NCI-H146 (cell line): ENCODE measurements at regions not wholly inside any gene's neighbourhood (a gene's known extent, or its start where the extent isn't known, plus 50 kb on each side); places are given as distances from the start of the nearest gene placed in this dataset.
"Not testable (repeated sequence)": the region's sequence is repeated elsewhere in the genome, so short reads cannot be mapped to it uniquely, and the experiment has no call there.

ENCODE experiments used
- DNase-seq: peaks from one replicate; lab custom pipeline; 2025; lab: John Stamatoyannopoulos, UW

GRCh38 chr6:112651239-112651638, 304.1 kb downstream of the RFPL4B start:
- DNase-seq: no peak

- DNase-seq: no peak
Measured at GRCh38 chr6:112659912-112660311, 312.8 kb downstream of the RFPL4B start.

DNA sequence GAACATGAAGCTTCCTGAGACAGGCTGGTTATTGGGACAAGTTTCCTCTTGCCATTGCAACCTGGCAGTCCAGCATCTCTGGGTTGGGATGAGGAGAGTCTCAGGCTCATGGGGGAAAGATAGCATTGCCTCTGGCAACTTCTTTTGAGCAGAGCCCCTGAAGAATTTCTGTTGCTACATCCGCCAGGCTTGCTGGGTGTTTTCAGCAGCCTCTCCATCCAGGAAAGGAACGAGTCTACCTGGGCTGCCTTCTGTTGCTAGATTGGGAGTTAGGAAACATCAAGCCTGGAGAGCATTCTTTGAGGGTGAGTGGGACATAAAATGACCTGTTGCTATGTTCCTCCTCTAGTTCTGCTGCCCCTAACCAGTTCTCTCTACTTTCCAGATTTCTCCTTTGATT, 313.5 kb downstream of the RFPL4B start:
- DNase-seq: no peak

GRCh38 chr6:112663698-112664097, 316.6 kb downstream of the RFPL4B start:
- no peak for DNase-seq

GRCh38 chr6:112665114-112665513, 318.0 kb downstream of the RFPL4B start:
- no peak for DNase-seq

DNA sequence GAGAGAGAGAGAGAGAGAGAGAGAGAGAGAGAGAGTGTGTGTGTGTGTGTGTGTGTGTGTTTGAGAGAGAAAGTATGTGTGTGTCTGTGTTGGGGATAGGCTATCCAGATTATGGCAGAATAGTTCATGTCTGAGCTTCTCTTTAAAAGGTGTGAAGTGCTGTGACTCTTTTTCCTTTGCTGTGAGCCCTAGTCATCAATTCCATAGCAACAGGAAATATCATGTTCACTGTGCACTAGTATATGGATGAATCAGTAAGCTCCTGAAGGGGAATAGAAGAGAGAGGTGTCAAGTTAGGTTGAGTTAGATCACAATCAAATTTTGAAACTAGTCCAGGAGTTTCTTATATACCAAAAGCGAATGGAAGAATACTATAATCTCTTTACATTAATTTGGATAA, 318.7 kb downstream of the RFPL4B start:
- DNase-seq: no peak

- no peak for DNase-seq
Measured at GRCh38 chr6:112667427-112667826, 320.3 kb downstream of the RFPL4B start.

DNA sequence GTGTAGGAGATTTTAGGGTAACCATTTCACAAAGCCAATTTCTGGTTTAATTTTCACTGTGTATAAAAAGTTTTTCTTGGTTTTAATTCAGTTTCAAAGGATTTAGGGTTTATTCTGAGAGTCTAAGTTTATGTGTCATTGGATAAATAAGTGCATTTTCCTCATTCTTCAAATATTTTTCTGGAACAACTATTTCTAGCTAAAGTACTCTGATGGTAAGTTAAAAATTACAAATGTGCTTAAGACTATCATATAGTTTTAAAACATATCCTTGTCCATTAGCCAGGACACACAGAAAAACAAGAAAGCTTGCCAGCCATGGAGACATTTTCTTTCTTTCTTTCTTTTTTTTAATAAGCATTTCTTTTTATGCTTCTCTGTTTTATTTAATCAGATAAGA, 333.0 kb downstream of the RFPL4B start:
- DNase-seq: no peak

DNA sequence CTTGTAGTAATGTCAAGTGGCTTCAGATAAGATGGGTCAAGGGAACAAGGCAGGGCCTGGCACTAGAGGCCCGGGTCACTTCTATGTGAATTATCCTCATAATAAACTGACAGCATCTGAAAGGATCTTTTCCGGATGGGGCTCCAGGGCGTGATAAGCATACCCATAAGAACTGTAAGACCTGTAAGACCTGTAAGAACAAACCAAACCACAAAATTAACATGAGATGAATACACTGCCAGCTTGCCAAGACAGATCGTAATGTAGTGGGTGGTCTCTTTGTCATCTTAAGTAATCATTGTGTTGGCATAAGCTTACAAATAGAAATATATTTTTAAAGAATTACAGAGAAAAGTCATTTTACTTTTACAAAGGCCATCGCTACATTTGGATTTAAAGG, 334.9 kb downstream of the RFPL4B start:
- DNase-seq: no peak

GRCh38 chr6:112683106-112683505, 336.0 kb downstream of the RFPL4B start:
- no peak for DNase-seq

DNA sequence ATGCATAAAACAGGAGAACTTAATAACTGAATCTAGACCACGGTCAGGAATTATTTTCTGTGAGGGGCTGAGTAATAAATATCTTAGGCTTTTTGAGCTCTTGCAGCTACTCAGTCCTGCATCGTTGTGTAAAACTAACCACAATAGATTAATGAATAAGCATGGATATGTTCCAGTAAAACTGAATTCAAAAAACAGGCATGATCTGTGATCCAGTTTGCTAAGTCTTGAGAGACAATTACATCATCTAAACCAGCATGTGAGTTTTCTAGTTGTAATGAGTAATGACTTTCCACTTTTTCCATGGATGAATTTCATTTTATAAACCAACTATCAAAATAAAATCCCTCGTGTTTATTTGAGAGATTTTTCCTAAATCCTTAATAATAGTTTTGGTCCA, 336.8 kb downstream of the RFPL4B start:
- DNase-seq: no peak

GRCh38 chr6:112685521-112686220, 338.5 kb downstream of the RFPL4B start:
- not testable (repeated sequence) for DNase-seq

DNA sequence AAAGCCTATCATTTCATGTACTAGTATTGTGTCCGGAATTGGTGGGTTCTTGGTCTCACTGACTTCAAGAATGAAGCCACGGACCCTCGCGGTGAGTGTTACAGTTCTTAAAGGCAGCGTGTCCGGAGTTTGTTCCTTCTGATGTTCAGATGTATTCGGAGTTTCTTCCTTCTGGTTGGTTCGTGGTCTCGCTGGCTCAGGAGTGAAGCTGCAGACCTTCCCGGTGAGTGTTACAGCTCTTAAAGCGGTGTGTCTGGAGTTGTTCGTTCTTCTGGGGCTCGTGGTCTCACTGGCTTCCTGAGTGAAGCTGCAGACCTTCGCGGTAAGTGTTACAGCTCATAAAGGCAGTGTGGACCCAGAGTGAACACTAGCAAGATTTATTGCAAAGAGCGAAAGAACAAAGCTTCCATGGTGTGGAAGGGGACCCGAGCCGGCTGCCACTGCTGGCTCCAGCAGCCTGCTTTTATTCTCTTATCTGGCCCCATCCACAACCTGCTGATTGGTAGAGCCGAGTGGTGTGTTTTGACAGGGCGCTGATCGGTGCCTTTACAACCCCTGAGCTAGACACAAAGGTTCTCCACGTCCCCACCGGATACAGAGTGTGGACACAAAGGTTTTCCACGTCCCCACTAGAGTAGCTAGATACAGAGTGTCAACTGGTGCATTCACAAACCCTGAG, 341.5 kb downstream of the RFPL4B start:
- DNase-seq: not testable (repeated sequence)

GRCh38 chr6:112689183-112689858, 342.2 kb downstream of the RFPL4B start:
- not testable (repeated sequence) for DNase-seq

DNA sequence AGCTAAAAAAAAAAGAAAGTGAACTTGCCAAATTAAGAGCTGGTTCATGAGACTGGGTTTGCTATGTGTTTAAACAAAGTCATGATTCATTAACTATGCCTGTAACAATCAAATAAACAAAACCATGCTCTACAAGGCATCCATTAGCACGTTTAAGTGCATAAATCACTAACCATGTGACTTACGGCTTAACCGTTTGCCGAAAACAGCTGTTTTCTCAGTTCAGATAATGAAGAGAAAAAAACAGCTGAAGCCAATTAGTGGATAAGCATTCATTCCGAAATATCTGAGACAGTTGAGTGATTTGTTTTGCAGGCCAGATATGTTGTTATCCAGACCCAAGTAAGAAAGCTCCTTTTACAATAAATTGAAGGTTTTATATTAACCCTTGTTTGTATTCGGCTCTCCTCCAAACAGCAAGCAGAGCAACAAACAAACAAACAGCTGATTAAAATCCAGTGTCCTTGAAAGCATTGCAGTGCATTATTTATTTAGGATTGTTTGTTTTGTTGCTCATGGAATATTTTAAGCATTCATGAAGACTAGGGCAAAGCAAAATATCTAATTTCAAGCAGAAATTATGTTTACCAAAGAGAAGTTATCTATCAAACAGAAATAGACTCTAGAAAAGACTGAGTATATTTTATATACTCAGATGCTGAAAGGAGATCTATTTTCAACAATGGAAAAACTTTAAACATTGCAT, 343.5 kb downstream of the RFPL4B start:
- DNase-seq: no peak

DNA sequence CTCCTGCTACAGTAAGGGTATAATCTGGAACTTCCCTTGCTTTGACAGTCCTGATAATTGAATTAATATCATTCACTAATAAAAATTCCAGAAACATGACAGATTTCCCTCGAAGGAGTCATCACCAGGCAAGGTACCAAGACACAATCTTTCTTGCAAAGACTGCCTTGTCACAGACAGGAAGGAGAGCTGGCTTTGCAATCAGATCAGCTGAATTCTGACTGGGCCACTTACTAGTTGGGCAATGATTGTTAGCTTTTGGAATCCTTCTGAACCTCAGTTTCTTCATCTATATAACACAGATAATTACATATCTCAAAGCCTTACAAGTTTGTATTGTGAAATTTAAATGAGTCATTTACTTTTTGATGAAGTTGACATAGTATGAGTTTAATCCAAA, 344.2 kb downstream of the RFPL4B start:
- DNase-seq: no peak

- DNase-seq: no peak
Measured at GRCh38 chr6:112695001-112695400, 347.9 kb downstream of the RFPL4B start.

DNA sequence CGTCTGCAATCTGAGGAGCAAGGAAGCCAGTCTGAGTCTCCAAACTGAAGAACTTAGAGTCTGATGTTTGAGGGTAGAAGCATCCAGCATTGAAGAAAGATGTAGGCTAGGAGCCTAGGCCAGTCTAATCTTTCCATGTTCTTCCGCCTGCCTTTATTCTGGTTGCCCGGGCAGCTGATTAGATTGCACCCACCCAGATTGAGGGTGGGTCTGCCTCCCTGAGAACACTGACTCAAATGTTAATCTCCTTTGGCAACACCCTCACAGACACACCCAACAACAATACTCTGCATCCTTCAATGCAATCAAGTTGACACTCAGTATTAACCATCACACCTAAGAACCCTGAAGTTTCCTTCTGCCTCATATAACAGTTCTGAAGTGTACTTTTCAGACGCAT, 350.1 kb downstream of the RFPL4B start:
- DNase-seq: no peak

DNA sequence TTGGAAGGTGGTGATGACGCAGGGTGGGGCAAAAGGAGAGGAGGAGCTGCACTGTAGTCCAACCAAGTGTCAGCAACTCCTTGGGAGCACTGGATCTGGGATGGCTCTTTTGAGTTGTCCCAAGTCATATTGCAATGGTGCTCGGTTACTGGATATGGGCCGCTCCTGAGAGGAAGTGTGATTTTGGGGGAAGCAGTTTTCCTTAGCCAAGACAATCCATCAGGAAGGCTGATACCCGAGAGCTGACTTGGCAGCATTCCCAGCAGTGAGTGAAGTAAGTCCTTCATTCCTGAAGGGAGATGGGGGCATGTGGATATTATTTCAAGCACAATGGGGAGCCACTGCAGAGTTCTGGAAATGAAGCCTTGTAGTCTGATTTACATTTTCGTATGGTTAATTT, 354.1 kb downstream of the RFPL4B start:
- no peak for DNase-seq

GRCh38 chr6:112710710-112711109, 363.6 kb downstream of the RFPL4B start:
- no peak for DNase-seq

GRCh38 chr6:112713402-112713801, 366.3 kb downstream of the RFPL4B start:
- no peak for DNase-seq

- DNase-seq: no peak
Measured at GRCh38 chr6:112717401-112717800, 370.3 kb downstream of the RFPL4B start.

- no peak for DNase-seq
Measured at GRCh38 chr6:112717856-112718255, 370.7 kb downstream of the RFPL4B start.
